ENCODE measurements at regions not wholly inside any gene's neighbourhood (a gene's known extent, or its start where the extent isn't known, plus 50 kb on each side); places are given as distances from the start of the nearest gene placed in this dataset.

DNA sequence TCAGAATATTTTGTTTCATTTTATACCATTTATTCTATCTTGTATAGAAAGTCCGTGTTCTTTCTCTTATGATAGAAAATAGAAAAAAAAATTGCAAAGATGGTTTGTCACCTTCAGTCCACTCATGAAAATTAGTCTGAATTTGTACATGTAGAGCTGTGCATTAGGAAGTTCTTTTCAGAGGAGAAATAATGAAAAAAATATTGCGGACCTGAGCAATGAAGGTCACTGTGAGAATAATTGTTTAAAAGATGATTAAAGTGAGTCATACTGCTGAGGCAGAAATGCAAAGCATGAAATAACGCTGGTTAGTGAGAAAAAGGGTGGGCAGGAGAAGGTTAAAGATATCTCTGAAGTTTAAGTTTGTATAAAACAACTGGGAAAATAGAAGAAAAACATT lies 431.1 kb downstream of the TMX3 start:
- TF ChIP-seq, protein P1, sequence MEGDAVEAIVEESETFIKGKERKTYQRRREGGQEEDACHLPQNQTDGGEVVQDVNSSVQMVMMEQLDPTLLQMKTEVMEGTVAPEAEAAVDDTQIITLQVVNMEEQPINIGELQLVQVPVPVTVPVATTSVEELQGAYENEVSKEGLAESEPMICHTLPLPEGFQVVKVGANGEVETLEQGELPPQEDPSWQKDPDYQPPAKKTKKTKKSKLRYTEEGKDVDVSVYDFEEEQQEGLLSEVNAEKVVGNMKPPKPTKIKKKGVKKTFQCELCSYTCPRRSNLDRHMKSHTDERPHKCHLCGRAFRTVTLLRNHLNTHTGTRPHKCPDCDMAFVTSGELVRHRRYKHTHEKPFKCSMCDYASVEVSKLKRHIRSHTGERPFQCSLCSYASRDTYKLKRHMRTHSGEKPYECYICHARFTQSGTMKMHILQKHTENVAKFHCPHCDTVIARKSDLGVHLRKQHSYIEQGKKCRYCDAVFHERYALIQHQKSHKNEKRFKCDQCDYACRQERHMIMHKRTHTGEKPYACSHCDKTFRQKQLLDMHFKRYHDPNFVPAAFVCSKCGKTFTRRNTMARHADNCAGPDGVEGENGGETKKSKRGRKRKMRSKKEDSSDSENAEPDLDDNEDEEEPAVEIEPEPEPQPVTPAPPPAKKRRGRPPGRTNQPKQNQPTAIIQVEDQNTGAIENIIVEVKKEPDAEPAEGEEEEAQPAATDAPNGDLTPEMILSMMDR (IDR thresholded peaks at IDR 0.05): no peak
- no peak for TF ChIP-seq ZFX (IDR thresholded peaks at IDR 0.05; ENCODE audit: borderline replicate concordance)
- no peak overlapping the region for H3K27ac ChIP-seq

DNA sequence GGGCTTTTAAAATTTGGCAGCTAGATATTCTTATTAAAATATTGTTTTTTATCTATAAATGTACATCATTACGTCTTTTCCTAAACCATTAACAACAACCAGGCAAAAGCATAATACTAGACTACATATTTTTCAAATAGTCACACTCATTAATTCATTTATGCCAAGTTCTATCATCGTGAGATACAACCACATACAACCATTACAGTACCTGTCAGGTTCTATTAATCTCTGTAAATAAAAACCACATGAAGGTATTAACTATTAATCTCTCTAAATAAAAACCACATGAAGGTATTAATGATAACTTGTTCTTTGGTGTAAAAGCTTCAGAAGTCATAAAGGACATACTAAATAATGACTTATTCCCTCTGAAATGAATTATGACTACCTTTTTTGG lies 432.7 kb downstream of the TMX3 start:
- H3K27ac ChIP-seq: no peak overlapping the region
- TF ChIP-seq, protein P1 (IDR thresholded peaks at IDR 0.05): no peak
- no peak for TF ChIP-seq ZFX (IDR thresholded peaks at IDR 0.05; ENCODE audit: borderline replicate concordance)

- H3K27ac ChIP-seq: no peak overlapping the region
- no peak for TF ChIP-seq ZFX (IDR thresholded peaks at IDR 0.05; ENCODE audit: borderline replicate concordance)
- TF ChIP-seq, protein P1 (IDR thresholded peaks at IDR 0.05): no peak
These were observed 439.3 kb downstream of the TMX3 start for GRCh38 chr18:68275616-68276015.

DNA sequence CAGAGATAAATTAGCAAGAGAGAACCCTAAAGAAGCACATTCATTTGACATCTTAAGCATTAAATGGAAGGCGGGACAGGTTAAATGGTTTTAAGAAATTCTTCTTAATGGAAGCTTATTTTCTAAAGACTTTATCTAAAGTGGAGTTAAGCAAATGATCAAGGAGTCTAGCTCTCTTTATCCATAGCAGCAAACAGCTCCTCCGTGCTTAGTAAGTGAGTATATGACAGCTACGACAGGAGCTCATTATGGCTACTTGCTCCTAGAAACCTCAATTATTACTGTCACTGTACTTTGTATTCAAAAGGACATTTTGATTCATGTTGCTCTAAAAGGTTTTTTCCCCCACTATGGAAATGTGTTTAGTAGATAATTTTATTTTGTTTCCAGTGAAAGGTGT lies 444.9 kb downstream of the TMX3 start:
- H3K27ac ChIP-seq: no peak overlapping the region
- TF ChIP-seq, protein P1 (IDR thresholded peaks at IDR 0.05): no peak
- TF ChIP-seq ZFX (IDR thresholded peaks at IDR 0.05; ENCODE audit: borderline replicate concordance): no peak

- no peak for TF ChIP-seq ZFX (IDR thresholded peaks at IDR 0.05; ENCODE audit: borderline replicate concordance)
- TF ChIP-seq, protein P1 (IDR thresholded peaks at IDR 0.05): no peak
- no peak overlapping the region for H3K27ac ChIP-seq
These were observed 447.3 kb downstream of the TMX3 start for GRCh38 chr18:68267583-68267982.

GRCh38 chr18:68263481-68263880 lies 451.4 kb downstream of the TMX3 start:
- TF ChIP-seq ZFX (IDR thresholded peaks at IDR 0.05; ENCODE audit: borderline replicate concordance): no peak
- TF ChIP-seq, protein P1 (IDR thresholded peaks at IDR 0.05): no peak
- H3K27ac ChIP-seq: no peak overlapping the region

- no peak for TF ChIP-seq ZFX (IDR thresholded peaks at IDR 0.05; ENCODE audit: borderline replicate concordance)
- TF ChIP-seq, protein P1 (IDR thresholded peaks at IDR 0.05): no peak
- H3K27ac ChIP-seq: no peak overlapping the region
These were observed 452.1 kb downstream of the TMX3 start for GRCh38 chr18:68262690-68263294.
